ENCODE measurements at regions not wholly inside any gene's neighbourhood (a gene's known extent, or its start where the extent isn't known, plus 50 kb on each side); places are given as distances from the start of the nearest gene placed in this dataset.
"Not testable (repeated sequence)": the region's sequence is repeated elsewhere in the genome, so short reads cannot be mapped to it uniquely, and the experiment has no call there.

GRCh38 chr9:11148189-11148588 lies 535.4 kb upstream of the PTPRD start:
- DNase-seq: no peak

GRCh38 chr9:11149065-11149464 lies 536.3 kb upstream of the PTPRD start:
- no peak for DNase-seq

GRCh38 chr9:11158063-11158462 lies 545.3 kb upstream of the PTPRD start:
- DNase-seq: no peak

GRCh38 chr9:11158676-11159075 lies 545.9 kb upstream of the PTPRD start:
- no peak for DNase-seq

GRCh38 chr9:11159318-11159862 lies 546.6 kb upstream of the PTPRD start:
- no peak for DNase-seq

- DNase-seq: no peak
Measured at GRCh38 chr9:11163843-11164242, 551.0 kb upstream of the PTPRD start.

GRCh38 chr9:11182001-11182400 lies 569.2 kb upstream of the PTPRD start:
- no peak for DNase-seq

- DNase-seq: no peak
Measured at GRCh38 chr9:11190719-11191118, 577.9 kb upstream of the PTPRD start.

- DNase-seq: no peak
Measured at GRCh38 chr9:11192993-11193392, 580.2 kb upstream of the PTPRD start.

- DNase-seq: no peak
Measured at GRCh38 chr9:11194246-11194645, 581.4 kb upstream of the PTPRD start.

GRCh38 chr9:11196840-11197365 lies 584.1 kb upstream of the PTPRD start:
- not testable (repeated sequence) for DNase-seq

- no peak for DNase-seq
Measured at GRCh38 chr9:11199335-11199734, 586.5 kb upstream of the PTPRD start.

GRCh38 chr9:11204521-11204920 lies 591.7 kb upstream of the PTPRD start:
- DNase-seq: no peak

- DNase-seq: no peak
Measured at GRCh38 chr9:11206925-11207324, 594.1 kb upstream of the PTPRD start.

GRCh38 chr9:11233696-11234095 lies 620.9 kb upstream of the PTPRD start:
- no peak for DNase-seq

GRCh38 chr9:11235061-11235460 lies 622.3 kb upstream of the PTPRD start:
- no peak for DNase-seq

GRCh38 chr9:11241779-11242178 lies 629.0 kb upstream of the PTPRD start:
- DNase-seq: no peak

GRCh38 chr9:11257992-11258391 lies 645.2 kb upstream of the PTPRD start:
- no peak for DNase-seq

- DNase-seq: no peak
Measured at GRCh38 chr9:11269036-11269435, 656.2 kb upstream of the PTPRD start.

- DNase-seq: no peak
Measured at GRCh38 chr9:11275158-11275695, 662.4 kb upstream of the PTPRD start.

GRCh38 chr9:11312966-11313365 lies 700.2 kb upstream of the PTPRD start:
- DNase-seq: no peak

- no peak for DNase-seq
Measured at GRCh38 chr9:11318946-11319345, 706.1 kb upstream of the PTPRD start.

GRCh38 chr9:11319538-11319937 lies 706.7 kb upstream of the PTPRD start:
- no peak for DNase-seq

- DNase-seq: no peak
Measured at GRCh38 chr9:11320989-11321388, 708.2 kb upstream of the PTPRD start.

GRCh38 chr9:11323457-11323856 lies 710.7 kb upstream of the PTPRD start:
- DNase-seq: no peak
